RPMI7951 (cell line): ENCODE measurements at regions not wholly inside any gene's neighbourhood (a gene's known extent, or its start where the extent isn't known, plus 50 kb on each side); places are given as distances from the start of the nearest gene placed in this dataset.

Experiments
- DNase-seq: peaks from one replicate; pipeline ENCODE4 v3.0.0-alpha.2; 2012; ENCODE audit warnings: low read depth

- DNase-seq = peak; percentile 13
Observed at GRCh38 chr3:101084404-101084803, 91.2 kb upstream of the ABI3BP start.

- DNase-seq = peak; percentile 3
Observed at GRCh38 chr3:101081999-101082398, 88.8 kb upstream of the ABI3BP start.

- DNase-seq = no peak
Observed at GRCh38 chr3:101081446-101081845, 88.2 kb upstream of the ABI3BP start.

GRCh38 chr3:101077361-101078011 is 84.3 kb upstream of the ABI3BP start:
- peak; percentile 22 for DNase-seq

- DNase-seq = peak; percentile 30
Observed at GRCh38 chr3:101074518-101074917, 81.3 kb upstream of the ABI3BP start.

- DNase-seq = no peak
Observed at GRCh38 chr3:101072300-101072699, 79.1 kb upstream of the ABI3BP start.

- no peak for DNase-seq
Observed at GRCh38 chr3:101070799-101071121, 77.5 kb upstream of the ABI3BP start.

GRCh38 chr3:101069901-101070798 is 76.9 kb upstream of the ABI3BP start:
- DNase-seq = peak; percentile 31

- DNase-seq = peak; percentile 28
Observed at GRCh38 chr3:101068876-101069606, 75.8 kb upstream of the ABI3BP start.

GRCh38 chr3:101066711-101067129 is 73.5 kb upstream of the ABI3BP start:
- DNase-seq = peak; percentile 75

GRCh38 chr3:101065962-101066361 is 72.7 kb upstream of the ABI3BP start:
- DNase-seq = peak; percentile 86

GRCh38 chr3:101063401-101063800 is 70.2 kb upstream of the ABI3BP start:
- DNase-seq = no peak

GRCh38 chr3:101061312-101061711 is 68.1 kb upstream of the ABI3BP start:
- no peak for DNase-seq

GRCh38 chr3:101050866-101051265 is 57.6 kb upstream of the ABI3BP start:
- DNase-seq = no peak

- DNase-seq = no peak
Observed at GRCh38 chr3:101050046-101050445, 56.8 kb upstream of the ABI3BP start.

- DNase-seq = no peak
Observed at GRCh38 chr3:101049532-101049931, 56.3 kb upstream of the ABI3BP start.

- no peak for DNase-seq
Observed at GRCh38 chr3:101043687-101044078, 50.5 kb upstream of the ABI3BP start.

- DNase-seq = no peak
Observed at GRCh38 chr3:101042996-101043686, 49.9 kb upstream of the ABI3BP start.
